AG08395 (cell line): ENCODE measurements at regions not wholly inside any gene's neighbourhood (a gene's known extent, or its start where the extent isn't known, plus 50 kb on each side); places are given as distances from the start of the nearest gene placed in this dataset.
"Not testable (repeated sequence)": the region's sequence is repeated elsewhere in the genome, so short reads cannot be mapped to it uniquely, and the experiment has no call there.

ENCODE experiments used
- DNase-seq: peaks from one replicate; pipeline ENCODE4 v3.0.0; 2012; ENCODE audit warnings: mixed read lengths, low spot score

DNA sequence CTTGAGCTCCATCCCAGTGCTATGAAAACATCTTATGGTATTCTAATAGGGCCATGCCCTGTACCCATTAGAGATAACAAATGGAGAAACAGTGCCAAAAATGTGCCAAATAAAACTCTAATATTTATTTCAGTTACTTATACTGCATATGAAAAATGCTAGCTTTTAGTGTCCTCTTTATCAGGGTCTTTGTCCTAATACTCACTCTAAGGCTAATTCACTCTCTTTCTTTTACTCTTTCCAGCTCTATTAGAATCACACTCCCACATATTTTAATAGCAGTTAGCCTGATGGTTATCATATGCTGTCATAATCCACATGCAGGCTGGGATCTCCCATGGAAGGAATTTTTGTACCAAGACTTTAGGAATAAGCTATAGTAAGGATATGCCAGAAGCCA lies 408.4 kb downstream of the ETV1 start:
- no peak for DNase-seq

GRCh38 chr7:13593854-13594253 lies 395.6 kb downstream of the ETV1 start:
- DNase-seq: no peak

- DNase-seq: no peak
Observed at GRCh38 chr7:13602036-13602435, 387.4 kb downstream of the ETV1 start.

- DNase-seq: no peak
Observed at GRCh38 chr7:13603016-13603415, 386.4 kb downstream of the ETV1 start.

- DNase-seq: no peak
Observed at GRCh38 chr7:13603661-13604060, 385.8 kb downstream of the ETV1 start.

GRCh38 chr7:13604178-13604577 lies 385.3 kb downstream of the ETV1 start:
- DNase-seq: no peak

- no peak for DNase-seq
Observed at GRCh38 chr7:13610372-13610771, 379.1 kb downstream of the ETV1 start.

DNA sequence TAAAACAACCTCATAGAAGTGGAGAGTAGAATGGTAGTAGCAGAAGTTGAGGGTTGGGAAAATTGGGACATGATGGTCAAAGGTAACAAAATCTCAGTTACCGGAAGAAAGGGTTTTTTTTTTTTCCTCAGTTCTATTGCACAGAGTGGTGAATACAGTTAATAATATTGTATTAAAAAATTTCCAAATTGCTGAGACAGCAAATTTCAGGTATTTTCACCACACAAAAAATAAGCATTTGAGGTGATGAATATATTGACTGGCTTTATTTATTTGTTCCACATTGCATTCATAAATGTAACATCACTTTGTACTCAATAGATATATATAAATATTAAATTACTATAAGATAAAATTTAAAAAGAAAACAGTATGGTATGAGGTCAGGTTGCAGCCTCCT lies 373.8 kb downstream of the ETV1 start:
- DNase-seq: no peak

GRCh38 chr7:13627455-13627854 lies 362.0 kb downstream of the ETV1 start:
- DNase-seq: no peak

DNA sequence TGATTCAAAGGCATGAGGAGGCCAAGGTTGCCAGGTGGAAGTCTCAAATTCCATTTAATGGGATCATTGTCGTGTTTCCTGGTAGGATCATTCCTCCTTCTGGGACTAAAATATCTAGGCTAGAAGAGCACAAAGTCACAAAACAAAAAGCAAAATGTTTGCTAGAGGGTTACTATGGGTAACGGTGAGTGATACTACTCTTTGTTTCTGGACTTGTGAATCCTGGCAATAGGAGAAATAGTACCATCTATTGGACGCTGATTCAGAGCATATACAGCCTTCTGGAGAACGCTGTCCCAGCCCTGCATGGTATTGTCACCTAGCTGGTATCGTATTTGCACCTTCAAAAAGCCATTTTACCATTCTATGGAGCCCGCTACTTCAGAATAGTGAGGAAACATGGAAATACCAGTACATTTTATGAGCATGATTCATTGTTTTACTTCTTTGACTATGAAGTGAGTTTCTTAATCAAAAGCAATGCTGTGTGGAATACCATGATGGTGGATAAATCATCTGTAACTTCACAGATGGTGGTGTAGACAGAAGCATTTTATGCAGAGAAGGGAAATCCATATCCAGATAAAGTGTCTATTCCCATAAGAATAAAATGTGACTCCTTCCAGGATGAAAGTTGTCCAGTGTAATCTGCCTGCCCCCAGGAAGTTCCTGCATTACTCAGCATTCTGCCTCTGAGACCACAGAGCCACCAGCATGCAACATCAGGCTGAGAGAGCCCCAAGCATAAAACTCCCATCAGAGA lies 361.0 kb downstream of the ETV1 start:
- DNase-seq: peak; percentile 31

DNA sequence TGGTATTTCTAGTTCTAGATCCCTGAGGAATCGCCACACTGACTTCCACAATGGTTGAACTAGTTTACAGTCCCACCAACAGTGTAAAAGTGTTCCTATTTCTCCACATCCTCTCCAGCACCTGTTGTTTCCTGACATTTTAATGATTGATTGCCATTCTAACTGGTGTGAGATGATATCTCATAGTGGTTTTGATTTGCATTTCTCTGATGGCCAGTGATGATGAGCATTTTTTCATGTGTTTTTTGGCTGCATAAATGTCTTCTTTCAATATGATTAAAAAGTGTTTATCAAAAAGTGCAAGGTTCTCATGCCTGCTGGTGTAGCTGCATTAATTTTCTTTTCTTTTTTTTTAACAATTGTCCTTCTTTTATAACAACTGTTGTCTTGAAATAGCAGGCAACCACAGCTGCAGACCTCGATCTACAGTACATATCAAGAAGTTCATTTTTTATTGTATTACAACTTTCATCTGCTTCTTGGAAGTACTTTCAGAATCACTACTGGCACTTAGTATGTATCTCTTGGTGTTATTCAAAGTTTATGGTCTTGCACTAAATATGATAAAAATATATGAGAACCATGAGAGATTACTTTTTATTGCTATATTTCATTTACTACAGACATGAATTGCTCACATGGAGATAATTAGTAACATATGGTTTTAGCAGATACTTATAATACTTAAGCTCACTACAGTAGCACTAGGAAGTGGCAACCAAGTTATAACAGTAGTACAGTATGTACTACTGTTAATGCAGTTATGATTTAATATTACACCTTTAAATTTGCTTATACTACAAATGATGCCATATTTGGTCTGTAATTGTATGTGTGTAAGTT lies 358.0 kb downstream of the ETV1 start:
- not testable (repeated sequence) for DNase-seq

GRCh38 chr7:13633857-13634256 lies 355.6 kb downstream of the ETV1 start:
- no peak for DNase-seq

GRCh38 chr7:13639396-13639795 lies 350.1 kb downstream of the ETV1 start:
- no peak for DNase-seq

- DNase-seq: peak; percentile 21
Observed at GRCh38 chr7:13641714-13642113, 347.8 kb downstream of the ETV1 start.

- DNase-seq: no peak
Observed at GRCh38 chr7:13651167-13651566, 338.3 kb downstream of the ETV1 start.

DNA sequence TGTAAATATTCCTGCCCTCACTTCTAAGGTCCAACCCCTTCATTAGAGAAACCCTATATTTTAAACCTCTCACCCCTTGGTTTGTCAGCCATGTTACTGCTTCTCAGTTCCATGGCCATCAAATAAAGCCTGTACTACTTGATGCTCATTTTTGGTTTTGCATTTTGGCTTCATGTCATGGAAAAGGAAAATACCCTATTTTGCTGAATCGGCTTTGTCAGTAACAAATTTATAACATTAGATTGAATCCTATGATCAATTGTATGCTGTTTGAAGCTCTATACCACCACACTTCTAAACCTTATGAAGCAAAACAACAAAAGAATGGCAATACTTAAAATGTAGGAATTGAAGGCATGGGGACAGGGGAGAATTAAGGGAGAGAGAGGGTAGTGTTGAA lies 333.1 kb downstream of the ETV1 start:
- no peak for DNase-seq

DNA sequence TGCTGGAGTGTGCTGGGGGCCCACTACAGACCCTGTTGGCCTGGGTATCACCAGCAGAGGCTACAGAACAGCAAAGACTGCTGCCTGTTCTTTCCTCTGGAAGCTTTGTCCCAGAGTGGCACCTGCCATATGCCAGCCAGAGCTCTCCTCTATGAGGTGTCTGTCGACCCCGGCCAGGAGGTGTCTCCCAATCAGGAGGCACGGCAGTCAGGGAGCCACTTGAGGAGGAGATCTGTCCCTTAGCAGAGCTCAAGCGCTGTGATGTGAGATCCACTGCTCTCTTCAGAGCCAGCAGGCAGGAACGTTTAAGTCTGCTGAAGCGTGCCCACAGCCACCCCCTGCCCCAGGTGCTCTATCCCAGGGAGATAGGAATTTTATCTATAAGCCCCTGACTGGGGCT lies 316.2 kb downstream of the ETV1 start:
- DNase-seq: no peak

- DNase-seq: no peak
Observed at GRCh38 chr7:13682626-13683025, 306.8 kb downstream of the ETV1 start.

DNA sequence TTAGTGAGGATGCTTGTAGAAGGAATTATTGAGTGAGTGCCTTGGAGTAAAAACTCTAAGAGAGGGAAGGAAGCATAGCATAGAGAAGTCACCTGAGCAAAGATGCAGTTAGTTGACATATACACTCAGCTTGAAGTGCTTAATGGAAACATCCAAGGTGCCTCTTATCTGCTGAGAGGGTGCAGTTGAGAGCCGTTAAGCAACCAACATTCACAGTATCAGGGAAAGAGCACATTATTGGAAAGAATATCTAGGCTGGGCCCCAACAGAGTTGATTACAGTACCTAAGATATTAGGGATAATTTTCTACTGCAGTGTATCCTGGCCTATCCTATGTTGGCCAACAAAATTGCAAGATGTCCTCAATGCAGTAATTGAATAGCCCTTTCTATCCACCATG lies 302.0 kb downstream of the ETV1 start:
- no peak for DNase-seq

DNA sequence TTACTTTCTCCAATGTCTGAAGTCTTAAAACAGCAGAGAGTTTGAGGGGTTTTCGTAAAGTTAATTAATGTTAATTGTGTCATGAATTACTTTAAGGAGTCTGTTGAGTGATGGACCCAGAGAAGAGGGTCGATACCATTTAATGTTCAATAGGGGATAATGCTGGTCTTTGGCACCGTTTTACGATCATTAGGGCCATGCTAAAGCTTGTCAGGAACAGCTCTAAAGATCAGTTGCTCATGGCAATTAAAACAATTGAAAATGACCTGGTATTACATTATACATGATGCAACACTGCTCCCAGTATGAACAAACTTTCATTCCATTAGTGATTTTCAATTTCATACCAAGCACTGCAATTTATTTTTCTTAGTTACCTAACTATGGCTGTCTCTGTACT lies 296.9 kb downstream of the ETV1 start:
- no peak for DNase-seq

DNA sequence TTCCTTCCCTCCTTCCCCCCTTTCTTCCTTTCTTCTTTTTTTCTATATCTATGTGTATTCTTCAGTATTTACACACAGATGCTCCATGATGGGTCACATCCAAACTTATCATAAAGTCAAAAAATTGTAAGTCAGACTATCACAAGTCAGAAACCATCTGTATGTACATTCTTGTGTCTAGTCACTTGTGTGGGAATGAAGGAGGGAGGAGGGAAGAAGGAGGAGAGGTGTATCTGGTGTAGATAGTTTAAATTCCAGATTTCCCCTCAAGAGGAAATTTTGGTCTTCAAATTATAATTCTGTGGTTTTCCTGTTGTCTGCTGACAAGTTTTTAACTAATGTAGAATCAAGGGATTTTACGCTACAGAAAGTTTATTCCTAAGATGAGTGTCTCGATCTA lies 287.2 kb downstream of the ETV1 start:
- no peak for DNase-seq

DNA sequence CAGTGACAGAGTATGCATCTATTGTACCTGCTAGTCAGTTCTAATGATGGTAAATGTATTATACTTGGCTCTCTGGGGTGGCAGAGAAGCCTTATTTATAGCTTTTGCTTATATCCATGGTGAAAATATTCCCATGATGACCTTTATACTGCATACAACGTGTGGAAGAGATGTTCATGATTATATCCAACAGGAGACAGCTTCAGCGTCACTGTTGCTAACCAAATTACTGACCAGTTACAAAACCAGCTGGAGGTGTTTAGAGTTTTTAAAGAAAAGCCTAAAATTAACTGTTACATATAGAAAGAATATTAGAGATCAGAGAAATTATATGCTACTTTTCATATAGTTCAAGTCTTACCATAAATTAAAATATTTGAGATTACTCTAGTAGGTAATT lies 280.8 kb downstream of the ETV1 start:
- no peak for DNase-seq

DNA sequence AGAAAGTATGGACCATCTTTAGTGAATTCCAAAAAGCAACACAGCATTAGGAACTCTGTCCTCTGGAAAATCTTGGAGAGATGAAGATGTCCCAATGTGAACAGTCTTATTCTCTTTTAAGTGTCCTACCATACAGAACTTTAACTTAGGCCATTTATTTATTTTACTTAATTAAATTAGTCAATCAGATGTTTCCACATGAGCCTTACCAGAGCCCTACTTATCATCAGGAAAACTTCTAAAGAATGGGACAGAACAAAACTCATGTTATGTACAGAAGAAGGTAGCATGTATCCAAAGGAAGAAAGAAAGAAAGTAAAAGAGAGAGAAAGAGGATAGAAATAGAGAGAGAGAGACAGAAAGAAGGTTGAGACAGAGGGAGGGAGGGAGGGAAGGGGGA lies 276.4 kb downstream of the ETV1 start:
- no peak for DNase-seq

GRCh38 chr7:13715534-13715933 lies 273.9 kb downstream of the ETV1 start:
- DNase-seq: no peak
